NCI-H2196 (cell line): ENCODE measurements at regions not wholly inside any gene's neighbourhood (a gene's known extent, or its start where the extent isn't known, plus 50 kb on each side); places are given as distances from the start of the nearest gene placed in this dataset.

Source experiments
- DNase-seq: peaks from one replicate; lab custom pipeline; 2025; ENCODE audit not compliant: unreplicated experiment; lab: John Stamatoyannopoulos, UW

DNA sequence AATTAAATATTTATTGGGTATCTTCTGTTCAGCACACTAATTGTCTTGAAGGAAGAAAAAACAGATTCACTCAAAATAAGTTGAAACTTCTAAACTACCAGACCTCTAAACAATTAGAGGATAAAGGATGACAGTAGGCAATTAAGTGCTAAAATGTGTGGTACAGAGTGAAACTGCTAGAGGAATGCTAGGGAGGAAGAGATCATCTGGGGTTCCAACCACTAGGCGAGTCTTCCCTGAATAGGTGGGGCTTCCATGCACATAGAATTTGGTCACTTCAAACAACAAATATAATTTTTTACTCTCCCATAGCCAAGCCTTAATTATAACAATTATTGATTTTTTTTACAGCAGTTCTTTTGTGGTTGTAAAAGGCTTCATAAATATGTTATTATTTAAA, 559.0 kb upstream of the ZEB2 start:
- no peak for DNase-seq

DNA sequence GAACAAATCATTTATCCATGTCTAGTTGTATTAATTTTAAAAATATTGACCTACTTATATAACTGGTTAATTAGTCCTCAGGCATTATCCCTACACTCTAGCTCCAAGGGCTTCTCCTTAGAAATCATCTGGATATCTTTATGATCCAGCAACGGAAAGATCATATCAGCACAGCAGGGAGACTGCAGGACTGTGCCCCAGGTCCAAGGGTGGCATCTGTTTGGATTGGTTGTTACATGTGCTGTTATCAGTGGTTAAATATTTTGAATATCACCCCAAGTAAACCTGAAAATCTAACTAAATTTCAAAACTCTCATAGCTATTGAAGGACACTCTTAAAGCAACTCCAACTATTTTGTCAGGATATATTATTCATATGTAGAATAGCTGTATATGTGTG, 556.2 kb upstream of the ZEB2 start:
- no peak for DNase-seq

GRCh38 chr2:145075454-145076062, 555.6 kb upstream of the ZEB2 start:
- DNase-seq = no peak

GRCh38 chr2:145070703-145071102, 550.8 kb upstream of the ZEB2 start:
- DNase-seq = no peak

DNA sequence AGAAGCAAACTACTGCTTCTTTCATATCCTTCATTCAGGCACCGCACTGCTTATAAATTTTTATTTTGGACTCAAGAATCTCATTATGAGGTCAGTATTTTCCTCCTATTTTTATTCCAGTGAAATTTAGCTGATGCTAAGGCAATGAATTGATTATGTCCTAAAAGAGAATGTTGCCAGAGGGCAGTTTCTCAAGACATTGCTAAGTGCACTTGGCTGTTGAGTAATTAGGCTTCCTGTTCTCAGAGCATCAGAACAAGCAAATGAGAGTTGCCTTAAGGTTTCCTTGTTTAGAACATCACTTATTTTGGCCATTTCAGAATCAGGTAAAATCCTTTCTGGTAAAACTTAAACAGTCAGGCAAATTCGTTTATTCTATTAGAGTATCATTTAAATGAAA, 548.6 kb upstream of the ZEB2 start:
- no peak for DNase-seq

- DNase-seq = no peak
These were observed 547.7 kb upstream of the ZEB2 start for GRCh38 chr2:145067549-145068030.

DNA sequence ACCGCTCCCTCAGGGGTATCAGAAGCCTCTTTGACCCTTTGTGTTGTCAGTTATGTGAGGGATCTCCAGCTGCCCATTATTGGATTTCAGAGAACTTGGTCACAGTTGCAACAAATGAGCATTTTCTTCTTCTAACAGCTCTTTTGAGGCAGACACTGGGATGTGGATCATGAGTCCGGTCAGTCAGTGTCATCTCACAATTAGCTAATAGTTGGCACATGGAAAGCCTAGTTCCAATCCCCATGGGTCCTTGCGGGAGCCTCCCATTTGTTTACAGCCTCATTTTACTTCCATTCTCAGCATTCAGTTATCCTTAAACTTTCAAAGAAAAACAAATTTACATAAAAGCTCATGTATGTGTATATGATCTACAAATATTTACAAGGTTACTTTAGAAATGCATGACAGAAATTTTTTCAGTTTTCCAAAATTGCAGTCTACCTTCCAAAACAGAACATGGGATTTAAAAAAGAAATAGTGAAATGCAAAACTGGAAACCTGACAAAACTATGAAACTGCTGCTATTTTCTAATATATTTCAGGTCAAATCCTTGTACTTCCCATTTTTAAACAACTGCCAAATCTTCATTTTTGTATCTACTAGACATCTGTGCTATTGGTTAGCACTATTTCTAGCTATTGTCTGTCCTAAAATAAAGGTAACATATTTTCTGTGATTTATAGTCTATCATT, 547.1 kb upstream of the ZEB2 start:
- DNase-seq = no peak

DNA sequence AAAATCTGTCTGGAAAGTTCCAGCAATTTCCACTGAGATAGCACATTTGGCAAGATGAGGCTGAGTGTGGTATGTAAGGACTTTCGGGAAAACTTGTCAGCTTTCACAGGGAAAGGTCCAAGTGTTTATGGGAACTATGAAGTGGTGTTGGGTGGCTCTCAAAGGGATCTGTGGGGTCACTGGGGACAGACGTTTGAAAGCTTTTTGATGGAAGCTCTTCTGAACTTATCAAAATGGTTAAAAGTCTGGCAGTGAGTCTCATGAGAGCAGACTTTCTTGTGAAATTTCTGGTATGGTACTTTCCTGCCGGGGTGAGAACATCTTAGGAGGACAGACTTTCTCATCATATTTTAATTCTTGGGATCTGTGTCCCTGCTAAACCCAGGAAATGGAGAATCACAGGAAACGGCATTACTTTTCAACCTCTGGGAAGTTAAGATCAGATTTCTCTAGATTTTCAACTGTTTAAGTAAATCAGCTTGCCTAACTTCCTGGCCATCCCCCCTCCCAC, 546.3 kb upstream of the ZEB2 start:
- DNase-seq = no peak

DNA sequence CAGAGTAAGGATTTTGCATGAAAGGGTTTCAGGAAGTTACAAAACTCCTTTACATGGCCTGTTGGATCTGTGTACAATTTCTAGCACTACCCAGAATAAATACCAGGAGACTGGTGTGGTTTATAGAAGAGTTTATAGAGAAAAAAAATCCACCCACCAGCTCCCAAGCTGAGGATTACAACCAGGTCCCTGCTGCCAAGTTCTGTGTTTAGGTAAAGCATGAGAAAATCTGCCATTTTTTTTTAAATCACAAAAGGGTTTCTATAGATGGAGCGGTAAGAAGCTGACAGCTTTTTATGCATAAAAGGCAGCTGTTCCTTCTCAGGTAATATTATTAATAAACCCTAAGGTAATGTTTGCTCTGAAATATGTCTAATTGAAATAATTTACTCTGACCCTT, 545.4 kb upstream of the ZEB2 start:
- no peak for DNase-seq

DNA sequence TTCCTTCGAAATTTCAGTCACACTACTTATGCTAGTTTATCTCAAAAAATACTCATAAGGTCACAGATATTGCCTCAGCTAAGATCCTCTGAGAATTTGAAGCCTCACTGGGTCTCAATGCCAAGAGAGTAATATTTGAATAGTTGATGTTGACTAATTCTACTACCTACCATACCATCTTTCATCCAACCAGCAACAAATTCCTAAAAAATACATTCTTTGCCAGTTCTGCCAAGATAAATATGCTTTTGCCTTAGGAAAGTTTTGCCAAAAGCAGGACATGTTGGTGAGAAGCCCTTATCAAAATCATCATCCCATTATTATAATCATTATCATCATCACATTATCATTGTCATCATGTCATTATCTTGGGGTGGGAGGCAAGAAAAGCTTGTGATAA, 544.6 kb upstream of the ZEB2 start:
- DNase-seq = no peak

GRCh38 chr2:145060876-145061275, 541.0 kb upstream of the ZEB2 start:
- DNase-seq = no peak

DNA sequence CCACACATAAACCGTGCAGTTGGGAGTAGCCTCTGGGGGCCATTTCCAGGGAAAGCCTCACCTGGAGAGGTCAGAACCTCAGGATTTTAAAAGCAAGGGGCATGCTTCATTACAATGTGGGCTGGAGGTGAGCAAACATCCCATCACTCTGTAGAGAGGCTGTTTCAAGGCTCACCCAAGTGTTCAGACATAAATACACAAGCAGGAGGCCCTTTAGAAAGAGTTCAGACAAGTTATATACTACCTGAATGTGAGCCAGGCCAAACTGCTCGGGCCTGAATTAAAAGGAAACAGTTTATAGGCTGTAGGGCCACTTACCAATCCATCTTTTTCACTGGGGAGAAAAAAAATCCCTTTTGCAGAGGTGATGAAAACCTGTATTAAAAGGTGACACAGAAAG, 540.0 kb upstream of the ZEB2 start:
- no peak for DNase-seq

GRCh38 chr2:145059343-145059742, 539.4 kb upstream of the ZEB2 start:
- DNase-seq = no peak

DNA sequence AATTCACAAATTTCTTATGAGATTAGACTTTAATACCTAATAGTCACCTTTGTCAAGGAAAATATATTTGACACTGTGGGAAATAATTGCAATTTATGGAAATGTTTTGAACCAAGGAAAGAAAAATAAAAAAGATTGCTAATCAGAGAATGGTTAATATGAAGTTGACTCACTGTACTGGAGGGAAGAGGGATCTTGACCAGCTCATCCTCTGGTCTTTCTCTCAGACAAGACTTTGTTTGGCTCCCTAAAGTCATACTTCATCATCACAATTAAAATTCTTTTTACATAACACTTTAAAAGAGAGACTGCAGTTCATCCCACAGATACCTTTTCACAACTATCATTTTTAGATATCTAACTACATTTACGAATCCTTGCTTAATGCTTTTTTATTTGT, 538.5 kb upstream of the ZEB2 start:
- DNase-seq = no peak

DNA sequence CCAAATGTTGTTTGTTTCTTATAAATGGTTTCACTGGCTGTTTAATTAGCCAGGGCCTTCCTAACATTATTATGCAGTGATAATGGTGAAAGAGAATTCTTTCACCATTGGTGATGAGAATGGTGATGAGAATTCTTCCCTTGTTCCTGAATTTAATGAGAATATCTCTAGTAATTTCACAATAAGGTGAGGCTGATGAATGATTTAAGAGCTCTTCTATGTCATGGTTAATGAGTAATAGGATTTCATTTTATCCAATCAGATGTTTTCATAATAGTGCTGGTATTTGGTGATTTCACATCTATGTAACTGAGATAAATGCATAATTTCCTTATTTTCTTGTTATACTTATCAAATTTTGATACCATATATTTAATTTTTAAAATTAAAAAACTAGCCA, 535.7 kb upstream of the ZEB2 start:
- no peak for DNase-seq

- DNase-seq = no peak
These were observed 530.2 kb upstream of the ZEB2 start for GRCh38 chr2:145050134-145050533.

- DNase-seq = no peak
These were observed 529.6 kb upstream of the ZEB2 start for GRCh38 chr2:145049475-145049874.

DNA sequence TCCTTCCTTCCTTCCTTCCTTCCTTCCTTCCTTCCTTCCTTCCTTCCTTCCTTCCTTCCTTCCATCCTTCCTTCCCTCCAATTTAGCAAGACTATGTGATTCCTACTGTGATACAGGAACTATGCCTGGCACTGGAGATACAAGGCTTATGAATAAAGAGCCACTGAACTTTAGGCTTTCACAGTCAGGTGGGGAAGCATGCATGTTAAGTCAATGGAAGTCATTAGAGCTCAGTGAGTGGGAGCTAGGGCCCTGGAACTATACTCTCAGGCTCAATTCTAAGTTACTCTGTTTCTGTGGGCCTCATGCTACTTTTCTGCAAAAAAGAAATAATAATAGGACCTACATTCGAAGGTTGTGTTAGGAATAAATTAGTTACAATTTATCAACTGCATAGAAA, 527.6 kb upstream of the ZEB2 start:
- no peak for DNase-seq

DNA sequence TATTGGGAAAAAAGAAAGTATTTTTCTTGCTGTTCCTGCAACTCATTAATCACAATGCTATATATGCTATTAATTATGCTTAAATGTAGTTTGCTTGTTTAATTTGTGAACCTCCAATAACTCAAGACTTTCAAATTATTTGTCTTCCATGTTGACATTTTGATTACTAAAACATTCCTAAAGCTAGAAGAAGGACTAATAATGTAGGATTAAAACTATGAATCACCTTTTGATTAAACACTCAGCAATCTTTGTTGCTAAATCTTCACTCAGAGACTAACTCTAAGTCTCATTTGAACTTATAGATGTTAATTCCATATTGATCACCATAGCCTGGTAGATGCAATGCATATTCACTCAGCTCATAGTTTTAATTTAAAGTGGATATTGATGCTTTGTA, 524.6 kb upstream of the ZEB2 start:
- DNase-seq = no peak

GRCh38 chr2:145043399-145043834, 523.5 kb upstream of the ZEB2 start:
- DNase-seq = no peak

- no peak for DNase-seq
These were observed 521.8 kb upstream of the ZEB2 start for GRCh38 chr2:145041706-145042105.

GRCh38 chr2:145040433-145040832, 520.5 kb upstream of the ZEB2 start:
- no peak for DNase-seq

GRCh38 chr2:145038041-145038525, 518.2 kb upstream of the ZEB2 start:
- no peak for DNase-seq
